ENCODE measurements at regions not wholly inside any gene's neighbourhood (a gene's known extent, or its start where the extent isn't known, plus 50 kb on each side); places are given as distances from the start of the nearest gene placed in this dataset.

DNA sequence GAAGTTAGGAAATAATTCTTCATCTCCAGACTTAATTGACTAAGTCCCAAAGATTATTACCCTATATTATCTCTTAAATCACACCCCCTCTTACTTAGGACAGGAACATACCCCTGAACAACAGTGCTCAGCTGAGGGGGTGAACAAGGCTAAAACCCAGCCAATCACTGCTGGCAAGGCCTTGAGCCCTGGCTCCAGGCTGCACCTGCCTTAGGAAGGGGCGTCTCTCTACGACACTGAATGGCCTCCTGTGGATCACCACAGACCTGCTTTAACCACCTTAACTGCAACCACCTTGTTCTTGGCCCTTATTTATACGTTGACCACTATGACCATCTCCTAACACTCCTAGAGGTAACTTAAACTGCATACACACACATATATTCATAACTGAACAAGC lies 267.4 kb upstream of the THBS1 start:
- DNase-seq, result no peak
- no peak for ATAC-seq

DNA sequence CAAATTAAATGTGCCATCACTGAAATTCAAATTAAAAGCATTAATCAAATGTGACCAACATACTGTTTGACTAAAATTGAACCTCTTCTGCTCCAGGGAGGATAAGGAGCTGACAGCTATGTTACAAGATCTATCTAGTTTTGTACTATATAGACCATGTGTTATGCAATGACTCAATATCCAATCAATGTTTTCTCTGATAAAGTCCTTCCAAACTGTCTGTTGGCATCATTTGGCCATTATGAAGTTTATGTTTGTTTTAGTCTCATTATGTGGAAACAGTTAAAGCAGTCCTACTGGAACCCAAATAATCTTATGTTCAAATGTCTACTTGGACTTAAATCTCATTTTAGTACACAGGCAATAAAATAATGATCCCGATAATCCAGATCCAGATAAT lies 267.0 kb upstream of the THBS1 start:
- no peak for ATAC-seq
- no peak for DNase-seq

DNA sequence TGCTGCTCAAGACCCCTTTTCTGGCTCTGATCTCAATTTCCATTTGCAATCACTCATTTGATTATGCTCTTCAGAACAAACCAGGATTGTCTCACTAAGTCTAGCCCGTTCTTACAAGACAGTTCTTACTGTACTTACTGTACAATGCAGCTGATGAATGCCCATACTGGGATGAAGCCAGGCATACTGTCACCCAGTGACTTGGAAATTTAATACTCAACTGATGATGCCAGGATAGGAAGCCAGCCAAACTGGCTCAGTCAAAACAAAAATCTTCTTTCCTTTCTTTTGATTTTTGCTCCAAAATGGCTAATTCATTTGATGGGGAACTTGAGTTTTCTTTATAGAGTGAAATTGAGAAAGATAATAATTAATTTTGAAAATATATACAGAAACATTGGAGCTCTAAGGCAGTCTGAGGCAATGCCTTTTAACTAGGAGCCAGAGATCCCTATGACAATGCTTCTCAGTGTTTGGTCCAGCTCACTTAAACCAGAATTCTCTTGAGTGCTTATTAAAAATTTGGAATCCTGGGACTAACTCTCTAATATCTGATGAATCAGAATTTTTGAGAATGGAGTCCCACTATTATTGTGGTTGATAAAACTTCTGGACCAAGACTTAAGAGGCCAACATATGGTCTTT lies 265.6 kb upstream of the THBS1 start:
- DNase-seq (no peak), ATAC-seq (no peak)

DNA sequence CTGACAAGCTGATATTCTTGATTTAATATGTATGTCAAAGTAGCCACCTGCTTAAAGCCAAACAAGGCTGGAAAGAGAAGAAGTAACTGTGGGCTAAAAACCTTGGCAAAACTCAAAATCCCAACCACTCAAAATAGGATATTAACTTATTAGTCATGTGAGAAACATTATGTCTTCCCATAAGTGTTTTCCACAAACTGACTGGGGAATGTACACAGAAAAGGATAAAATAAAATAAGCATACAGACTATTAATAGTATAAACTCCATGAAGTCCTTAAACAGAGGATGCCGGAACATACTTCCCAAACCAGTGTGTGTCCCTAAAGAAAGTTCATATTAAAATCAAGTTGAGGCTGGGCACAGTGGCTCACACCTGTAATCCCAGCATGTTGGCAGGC lies 263.7 kb upstream of the THBS1 start:
- no peak for ATAC-seq
- DNase-seq, result no peak

DNA sequence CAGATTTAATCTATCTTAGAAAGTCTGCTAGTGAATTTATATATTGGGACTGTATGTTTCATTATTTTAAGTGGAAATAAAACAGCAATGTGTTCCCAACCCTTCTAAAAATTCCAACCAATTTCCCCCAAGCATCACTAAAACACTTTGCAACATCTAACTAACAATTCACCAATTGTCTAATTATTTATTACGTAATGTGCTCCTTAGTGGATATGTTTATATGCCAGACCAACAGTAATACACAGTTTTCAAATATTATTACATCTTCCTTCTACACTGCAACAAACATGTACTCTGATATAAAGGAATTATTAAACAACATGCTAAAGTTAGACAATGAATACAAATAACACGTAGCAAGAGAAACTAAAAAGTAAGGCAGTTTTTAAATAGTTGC lies 262.6 kb upstream of the THBS1 start:
- DNase-seq (no peak), ATAC-seq (no peak)

DNA sequence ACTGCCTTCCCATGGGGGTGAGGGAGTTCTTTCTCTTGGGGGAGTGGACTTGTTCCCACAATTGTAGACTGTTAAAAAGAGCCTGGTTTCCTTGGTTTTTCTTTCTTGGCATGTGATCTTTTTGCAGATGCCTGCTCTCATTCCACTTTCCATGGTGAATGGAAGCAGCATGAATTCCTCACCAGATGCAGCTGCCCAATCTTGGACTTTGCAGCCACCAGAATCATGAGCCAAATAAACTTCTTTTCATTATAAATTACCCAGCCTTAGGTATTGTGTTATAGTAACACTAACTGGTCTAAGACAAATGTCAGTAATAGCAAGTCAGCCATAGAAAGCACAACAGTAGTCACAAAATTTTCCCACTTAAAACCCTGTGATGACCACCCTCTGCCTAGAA lies 260.5 kb upstream of the THBS1 start:
- no peak for ATAC-seq
- no peak for DNase-seq

DNA sequence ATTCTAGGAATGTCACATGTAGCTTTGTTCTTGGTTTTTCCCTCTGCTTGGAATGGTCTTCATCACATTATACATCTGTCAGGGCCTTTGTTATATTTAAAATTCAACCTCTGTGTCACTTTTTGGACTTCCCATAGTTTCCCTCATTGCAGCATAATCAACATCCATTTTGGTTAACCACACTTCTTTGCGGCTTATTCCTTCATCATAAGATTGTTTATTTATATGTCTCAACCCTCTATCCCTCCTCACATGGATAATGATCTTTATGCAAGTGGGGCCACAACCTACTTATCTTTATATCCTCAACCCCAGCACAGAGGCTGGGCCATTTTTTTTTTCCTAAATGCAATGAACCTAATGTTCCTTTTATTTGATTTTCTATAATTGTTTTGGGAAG lies 260.0 kb upstream of the THBS1 start:
- DNase-seq, result no peak
- no peak for ATAC-seq

DNA sequence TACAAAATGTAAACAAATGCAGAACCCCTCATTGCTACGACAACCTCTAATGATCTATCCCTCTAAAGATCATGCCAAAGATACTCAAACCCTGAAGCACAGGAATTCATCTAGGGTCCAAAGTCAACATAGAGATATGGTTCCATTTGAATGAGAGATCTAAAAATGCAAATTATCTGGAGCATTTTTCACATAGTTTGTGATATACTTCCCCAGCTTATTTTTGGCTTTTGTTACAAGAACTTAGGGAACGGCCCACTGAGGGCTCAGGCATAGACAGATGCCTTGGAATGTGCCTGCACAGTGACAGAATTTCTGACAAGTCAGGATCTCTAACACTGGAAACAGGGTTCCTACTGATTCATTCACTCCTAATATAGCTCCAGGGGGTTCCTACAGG lies 258.9 kb upstream of the THBS1 start:
- DNase-seq (no peak), ATAC-seq (no peak)

DNA sequence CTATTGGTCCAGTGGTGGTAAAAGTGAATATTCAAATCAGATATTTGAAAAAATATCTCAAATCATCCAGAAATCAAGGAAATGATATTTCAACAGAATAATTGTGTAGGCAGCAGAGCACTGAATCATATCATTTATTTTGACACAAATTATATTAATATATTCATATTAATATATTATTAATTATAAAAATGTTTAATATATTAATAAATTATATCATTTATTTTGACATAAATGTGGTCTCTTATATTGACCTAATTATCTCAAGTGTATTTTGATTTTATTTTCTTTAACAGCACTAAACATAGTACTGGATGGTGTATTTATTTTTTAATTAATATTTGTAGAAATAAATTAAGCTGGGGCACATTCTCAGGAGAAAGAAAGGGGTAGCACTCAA lies 257.7 kb upstream of the THBS1 start:
- ATAC-seq, result no peak

DNA sequence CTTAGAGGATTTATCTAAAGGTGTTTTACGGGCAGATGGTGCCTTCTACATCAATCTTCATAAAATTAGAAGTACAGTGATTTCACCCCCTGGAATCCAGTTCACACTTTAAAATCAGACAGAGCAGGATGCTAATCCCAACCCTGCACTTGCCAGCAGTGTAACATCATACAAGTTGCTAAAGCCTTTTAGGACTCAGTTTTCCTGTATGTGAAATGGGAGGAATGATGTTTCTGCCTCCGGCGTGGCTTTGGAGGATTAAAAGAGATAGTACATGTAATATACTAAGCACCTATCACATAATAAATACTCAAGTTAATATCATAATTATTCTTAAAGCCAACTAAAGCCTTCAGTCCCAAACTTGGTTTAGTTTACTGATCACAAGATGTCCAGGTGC lies 257.2 kb upstream of the THBS1 start:
- DNase-seq, result no peak
- ATAC-seq, result no peak

More for the DNA sequence above, 257.7 kb upstream of the THBS1 start:
- no peak for DNase-seq

DNA sequence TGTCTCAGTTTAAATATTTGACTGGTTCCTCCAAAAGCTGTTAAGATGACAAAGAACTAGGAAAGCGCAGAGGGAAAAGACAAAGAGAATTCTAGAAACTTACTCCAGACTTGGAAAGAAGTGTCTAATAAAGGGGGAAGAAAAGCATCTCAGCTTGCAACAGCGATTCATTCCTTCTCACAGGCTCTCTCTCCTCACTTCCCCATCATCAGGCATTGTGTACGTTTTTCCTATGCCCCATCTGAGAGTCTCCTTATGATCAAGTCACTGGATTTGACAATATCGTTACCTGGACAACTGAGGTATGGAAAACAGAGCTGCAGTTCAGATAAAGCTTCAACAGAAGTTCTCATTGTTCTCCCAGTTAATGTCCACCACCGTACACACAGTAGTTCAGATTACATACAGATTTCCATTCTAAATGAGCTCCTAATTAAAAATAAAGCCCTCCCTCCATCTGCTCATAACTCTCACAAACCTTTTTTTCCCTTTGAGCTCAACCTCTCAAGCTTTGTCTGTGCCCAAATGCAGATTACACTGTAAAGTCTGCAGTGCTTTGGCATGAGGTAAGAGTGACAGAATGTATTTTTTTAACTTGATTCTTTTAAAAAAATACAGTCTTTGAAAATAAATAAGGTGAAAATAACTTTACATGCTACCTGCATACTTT lies 254.4 kb upstream of the THBS1 start:
- ATAC-seq, result no peak
- DNase-seq, result no peak

DNA sequence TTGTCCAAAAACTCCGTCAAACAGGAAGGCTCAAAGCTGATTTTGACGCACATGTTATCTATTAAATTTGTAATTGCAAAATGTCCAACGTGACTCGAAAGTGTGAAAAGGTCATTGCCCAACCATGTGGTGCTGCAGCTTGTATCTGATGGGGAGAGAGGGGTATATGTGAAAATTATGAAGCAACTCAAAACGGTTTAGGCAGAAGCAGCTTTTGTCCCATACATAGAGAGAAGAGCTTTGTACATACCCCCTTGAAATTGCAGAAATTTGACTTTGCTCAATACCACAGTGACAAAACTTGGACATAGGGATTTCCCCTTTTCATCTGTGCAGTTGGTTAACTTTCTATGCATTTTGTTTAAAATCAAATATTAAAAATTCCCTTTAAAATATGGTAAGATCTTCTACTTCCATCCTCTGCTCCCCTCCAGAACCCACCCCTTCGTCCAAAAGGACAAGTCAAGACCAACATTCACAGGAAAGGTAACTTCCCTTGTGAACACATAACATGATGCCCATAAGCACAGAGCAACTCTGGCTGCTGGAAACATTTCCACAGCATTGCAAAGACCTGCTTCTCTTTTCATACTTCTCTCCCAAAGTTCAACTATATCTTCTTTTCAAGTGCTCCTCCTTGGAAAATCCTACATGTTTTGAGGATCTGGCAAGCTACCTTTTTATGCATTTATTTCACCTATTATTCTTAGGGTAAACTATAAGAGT lies 253.7 kb upstream of the THBS1 start:
- ATAC-seq, result no peak
- DNase-seq, result no peak

DNA sequence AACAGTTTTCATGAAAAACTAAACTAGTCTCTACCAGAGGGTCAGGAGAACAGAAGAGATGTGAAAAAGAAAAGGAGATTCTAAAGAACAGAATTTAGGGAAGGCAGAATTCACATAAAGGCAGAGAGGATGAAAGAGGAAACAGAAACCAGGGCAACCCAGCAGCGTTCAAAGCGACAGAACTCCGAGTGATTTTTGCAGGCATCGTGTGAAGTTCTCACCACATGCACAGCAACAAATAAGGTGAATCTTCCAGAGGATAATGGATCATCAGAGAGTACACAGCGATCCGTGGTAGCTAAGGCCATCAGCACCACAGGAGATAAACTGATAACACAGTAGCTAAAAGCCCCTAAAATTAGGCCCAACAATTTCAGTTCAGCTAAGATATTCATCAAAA lies 250.8 kb upstream of the THBS1 start:
- DNase-seq (no peak), ATAC-seq (no peak)

DNA sequence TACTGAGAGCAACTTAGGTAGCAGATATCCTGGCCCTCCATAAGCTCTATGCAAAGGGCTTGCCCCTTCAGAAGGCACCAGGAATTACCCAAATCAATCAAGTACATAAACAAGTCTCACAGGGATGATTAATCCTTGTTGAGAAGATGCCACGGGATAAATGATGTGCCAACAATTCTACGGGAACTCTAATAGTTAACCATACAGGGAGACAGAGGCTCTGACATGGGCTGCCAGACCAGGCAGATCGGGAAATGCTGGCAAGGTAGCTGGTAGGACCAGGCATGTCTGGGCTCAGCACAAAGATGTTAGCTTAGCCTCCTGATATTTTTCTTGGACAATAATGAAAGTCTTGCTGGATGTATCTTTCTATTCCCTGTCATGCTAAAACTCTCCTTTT lies 249.3 kb upstream of the THBS1 start:
- no peak for ATAC-seq
- no peak for DNase-seq

DNA sequence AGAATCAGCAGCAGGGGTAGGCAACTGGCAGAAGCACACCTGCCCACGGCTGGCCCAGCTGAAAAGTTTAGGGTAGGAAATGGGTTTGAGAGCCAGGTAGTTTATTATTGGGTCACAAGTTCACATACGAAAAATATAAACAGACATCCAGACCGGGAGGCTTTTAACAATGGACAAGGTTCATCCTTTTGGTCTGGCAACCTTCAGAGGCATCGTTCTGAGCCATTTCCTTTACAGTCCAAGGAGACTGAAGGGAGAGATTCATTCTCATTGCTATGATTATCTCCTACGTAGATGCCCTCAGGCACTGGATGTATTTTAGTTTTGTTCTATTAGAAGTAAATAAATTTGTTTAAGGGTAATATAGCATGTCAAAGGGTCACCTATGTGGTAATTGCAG lies 248.0 kb upstream of the THBS1 start:
- no peak for ATAC-seq
- no peak for DNase-seq

DNA sequence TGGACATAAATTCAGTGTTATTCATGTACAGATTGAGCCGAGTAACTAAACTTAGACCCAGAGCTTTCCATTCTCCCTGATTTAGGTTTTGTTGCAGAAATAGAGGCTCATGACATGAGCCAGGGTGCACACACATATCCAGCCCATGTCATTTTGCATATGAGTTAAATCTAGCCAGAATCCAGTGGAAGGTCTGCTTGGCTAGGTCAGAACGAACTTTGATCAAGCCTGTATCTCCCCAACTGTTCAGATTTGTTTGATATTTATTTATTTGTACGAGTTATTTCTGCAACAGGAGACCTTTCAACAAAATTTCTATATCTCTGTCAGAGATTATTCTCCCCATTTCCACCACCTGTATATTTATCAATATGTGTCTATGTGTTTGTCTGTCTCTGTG lies 247.5 kb upstream of the THBS1 start:
- DNase-seq (no peak), ATAC-seq (no peak)

DNA sequence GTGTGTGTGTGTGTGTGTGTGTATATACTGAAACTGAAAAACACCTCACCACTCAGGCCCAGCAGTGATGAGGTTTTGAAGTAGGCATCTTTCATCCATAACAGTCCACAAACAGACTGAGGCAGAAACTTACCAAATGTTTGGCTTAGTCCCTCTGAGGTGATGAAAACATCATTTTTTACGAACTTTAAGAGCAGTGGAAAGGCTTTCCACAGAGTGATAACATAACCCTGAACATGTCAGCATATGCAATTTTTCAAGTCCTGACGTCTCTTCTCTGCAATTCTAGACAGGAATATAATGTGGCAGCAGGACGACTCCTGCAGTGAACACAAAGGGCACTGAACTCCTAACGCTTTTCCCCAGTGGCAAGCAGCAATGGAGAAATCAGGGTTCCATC lies 247.0 kb upstream of the THBS1 start:
- DNase-seq (no peak), ATAC-seq (no peak)

DNA sequence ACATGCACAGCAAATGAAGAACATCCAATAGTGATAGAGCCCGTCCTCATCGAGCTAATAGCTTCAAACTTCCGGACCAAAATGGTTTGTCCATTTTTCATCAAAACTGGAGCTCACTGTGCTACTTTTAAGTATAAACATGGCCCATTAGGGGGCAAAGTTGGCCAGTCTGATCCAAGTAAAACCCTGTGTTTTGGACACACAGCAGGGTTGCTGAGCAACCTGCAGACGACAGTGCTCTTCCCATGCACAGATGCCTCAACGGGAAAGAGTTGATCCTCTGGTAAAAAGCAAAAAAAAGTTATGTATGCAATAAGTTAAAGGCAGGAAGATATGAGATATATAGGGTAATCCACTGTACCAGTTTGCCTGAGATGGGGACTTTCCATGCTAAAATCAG lies 244.0 kb upstream of the THBS1 start:
- no peak for ATAC-seq

DNA sequence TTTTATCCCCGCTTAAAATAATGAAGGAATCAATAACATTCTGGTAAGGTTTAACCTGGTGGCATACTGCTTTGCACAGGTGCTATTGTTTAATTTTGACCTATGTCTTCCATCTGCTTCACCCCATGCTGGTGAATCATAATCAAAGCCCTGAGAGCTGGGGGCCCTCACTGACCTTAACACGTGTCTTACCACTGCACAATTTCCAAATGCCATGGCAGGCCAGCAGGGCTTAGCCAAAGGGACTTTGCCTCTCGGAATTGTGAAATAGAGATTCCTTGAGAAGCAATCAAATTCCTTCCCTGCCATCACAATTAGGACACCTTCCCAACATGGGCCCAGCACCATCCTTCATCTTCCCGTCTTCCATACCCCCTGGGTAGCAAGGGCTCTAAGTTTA lies 242.6 kb upstream of the THBS1 start:
- DNase-seq (no peak), ATAC-seq (no peak)

More for the DNA sequence above, 244.0 kb upstream of the THBS1 start:
- no peak for DNase-seq

DNA sequence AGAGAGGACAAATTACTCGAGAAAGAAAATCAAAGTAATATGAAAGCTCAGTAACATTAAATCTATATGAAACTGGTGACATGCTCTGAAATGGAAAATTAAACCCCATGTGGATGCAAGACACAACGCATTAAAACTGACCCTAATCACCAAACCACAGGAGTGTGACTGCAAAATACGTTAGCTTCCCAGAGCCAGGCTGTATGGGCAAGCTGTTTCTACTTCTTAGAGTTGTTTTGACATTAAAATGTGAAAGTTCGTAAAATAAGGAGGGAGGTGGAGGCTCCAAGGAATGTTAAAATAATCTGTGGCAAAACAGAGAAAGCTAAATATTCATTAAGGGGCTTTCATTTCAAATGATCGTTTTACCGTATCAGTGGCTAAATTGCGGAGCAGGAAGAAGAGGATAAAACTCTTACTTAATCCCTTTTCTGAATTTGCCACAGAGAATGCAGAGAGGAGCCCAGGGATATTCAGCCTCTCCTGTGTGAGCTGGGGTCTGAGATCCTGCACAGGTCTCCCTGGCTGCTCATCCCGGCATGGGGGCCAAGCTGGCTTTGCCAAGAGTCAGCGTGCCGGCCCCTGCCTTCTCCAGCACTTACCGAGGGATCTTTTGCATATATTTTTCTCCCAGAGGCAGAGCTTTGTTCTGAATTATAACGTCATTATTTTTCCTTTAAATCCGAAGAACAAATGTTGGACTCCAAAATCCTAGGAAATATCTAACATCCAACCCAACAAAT lies 239.8 kb upstream of the THBS1 start:
- DNase-seq (no peak), ATAC-seq (no peak)

DNA sequence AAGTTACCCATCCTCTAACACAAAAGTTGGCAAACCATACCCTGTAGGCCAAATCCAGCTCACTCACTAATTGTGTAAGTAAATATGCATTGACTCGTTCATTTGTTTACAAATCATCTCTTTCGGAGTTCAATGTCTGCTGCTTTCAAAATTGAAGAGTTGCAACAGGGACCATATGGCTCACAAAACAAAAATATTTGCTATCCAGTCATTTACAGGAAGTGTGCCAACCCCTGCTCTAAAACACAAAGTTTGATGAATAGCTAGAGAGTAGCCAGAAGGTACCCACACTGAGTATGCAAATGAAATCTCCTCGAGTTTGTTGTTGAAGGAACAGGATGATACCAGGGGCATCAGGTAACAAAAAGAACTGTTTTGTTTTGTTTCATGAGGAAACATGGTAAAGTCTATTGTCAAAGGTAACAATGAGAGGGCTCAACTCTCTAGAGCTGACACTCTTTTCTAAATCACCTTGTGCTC lies 236.2 kb upstream of the THBS1 start:
- ATAC-seq (no peak), DNase-seq (no peak)

DNA sequence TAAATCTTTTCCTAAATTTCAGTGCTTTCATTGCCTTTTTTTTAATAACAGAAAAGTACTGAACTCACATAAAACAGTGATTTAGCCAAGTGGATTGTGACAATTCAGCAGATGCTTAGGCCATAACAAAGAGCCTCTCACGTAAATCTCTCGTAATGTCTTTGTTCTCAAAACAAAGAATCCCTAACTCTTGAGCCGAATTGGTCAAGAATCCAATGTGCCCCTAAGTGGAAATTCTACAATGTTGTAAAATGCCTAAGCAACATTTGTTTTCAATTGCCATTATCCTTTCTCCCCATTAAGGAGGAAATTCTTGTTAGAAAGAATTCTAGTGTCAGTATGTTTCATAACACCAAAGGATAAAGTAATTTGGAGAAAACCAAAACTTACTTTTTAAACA lies 235.7 kb upstream of the THBS1 start:
- DNase-seq, result no peak
- no peak for ATAC-seq

DNA sequence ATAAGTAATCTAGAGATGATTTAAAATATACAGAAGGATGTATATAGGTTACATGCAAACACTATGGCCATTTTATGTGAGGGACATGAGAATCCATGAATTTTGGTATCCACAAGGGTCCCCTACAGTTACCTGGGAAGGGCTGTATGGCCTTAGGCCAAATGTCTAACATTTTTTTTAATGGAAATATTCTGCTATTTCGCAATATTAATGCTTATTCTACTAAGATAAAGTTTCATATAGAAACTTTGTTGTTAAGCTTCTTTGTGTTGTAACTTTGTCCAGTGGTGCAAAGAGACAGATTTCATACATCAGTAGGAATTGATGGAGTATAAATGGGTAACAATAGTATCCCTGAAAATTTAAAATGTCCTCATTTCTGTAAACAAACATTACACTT lies 233.4 kb upstream of the THBS1 start:
- ATAC-seq (no peak), DNase-seq (no peak)
